DOHH2 (cell line): ENCODE measurements at regions not wholly inside any gene's neighbourhood (a gene's known extent, or its start where the extent isn't known, plus 50 kb on each side); places are given as distances from the start of the nearest gene placed in this dataset.

Experiments
- CTCF ChIP-seq: fragments of 200-600 bp; sonication (generic); IDR thresholded peaks from one replicate; pipeline ENCODE4 v1.5.1; 2014; ENCODE audit warnings: antibody characterized with exemption, mild to moderate bottlenecking, low read depth, low read length; ENCODE audit not compliant: poor library complexity, severe bottlenecking
- EZH2phosphoT487 ChIP-seq: fragments of 200-600 bp; sonication (generic); IDR thresholded peaks from 2 replicates; pipeline ENCODE4 v1.6.1; 2017; ENCODE audit warnings: borderline replicate concordance, mild to moderate bottlenecking, antibody characterized with exemption, low read length, moderate library complexity, mixed read lengths

GRCh38 chr18:24674605-24675004 is 214.2 kb downstream of the HRH4 start:
- no peak for TF ChIP-seq CTCF
- TF ChIP-seq EZH2phosphoT487: no peak
